GM20431 (cell line): ENCODE measurements at regions not wholly inside any gene's neighbourhood (a gene's known extent, or its start where the extent isn't known, plus 50 kb on each side); places are given as distances from the start of the nearest gene placed in this dataset.

Experiments
- in situ Hi-C: fragments of 300-500 bp; cut with MseI, MboI; formaldehyde crosslinking; loops from one replicate; pipeline ENCODE4 v1.15.0; 2020; ENCODE audit warnings: low sequenced_read_pairs; ENCODE audit not compliant: unreplicated experiment

GRCh38 chr7:155879592-155879991 lies 67.3 kb upstream of the SHH start:
- in situ Hi-C loops: no loop called here

- in situ Hi-C loops: no loop called here
Measured at GRCh38 chr7:155878674-155879073, 66.4 kb upstream of the SHH start.

GRCh38 chr7:155878250-155878649 lies 66.0 kb upstream of the SHH start:
- in situ Hi-C loops: no loop called here

GRCh38 chr7:155877167-155877566 lies 64.9 kb upstream of the SHH start:
- in situ Hi-C loops: no loop called here

GRCh38 chr7:155874411-155874810 lies 62.1 kb upstream of the SHH start:
- in situ Hi-C loops: no loop called here

- in situ Hi-C loops: no loop called here
Measured at GRCh38 chr7:155874010-155874409, 61.7 kb upstream of the SHH start.

- in situ Hi-C loops: no loop called here
Measured at GRCh38 chr7:155872678-155873369, 60.6 kb upstream of the SHH start.

- in situ Hi-C loops: no loop called here
Measured at GRCh38 chr7:155871211-155871610, 58.9 kb upstream of the SHH start.

- in situ Hi-C loops: no loop called here
Measured at GRCh38 chr7:155870334-155871180, 58.3 kb upstream of the SHH start.

GRCh38 chr7:155869784-155870076 lies 57.5 kb upstream of the SHH start:
- in situ Hi-C loops: no loop called here

GRCh38 chr7:155868955-155869783 lies 56.9 kb upstream of the SHH start:
- in situ Hi-C loops: no loop called here

- in situ Hi-C loops: no loop called here
Measured at GRCh38 chr7:155867734-155868400, 55.6 kb upstream of the SHH start.

GRCh38 chr7:155867280-155867679 lies 55.0 kb upstream of the SHH start:
- in situ Hi-C loops: no loop called here

- in situ Hi-C loops: no loop called here
Measured at GRCh38 chr7:155865830-155866525, 53.7 kb upstream of the SHH start.

- in situ Hi-C loops: no loop called here
Measured at GRCh38 chr7:155864991-155865690, 52.9 kb upstream of the SHH start.

- in situ Hi-C loops: no loop called here
Measured at GRCh38 chr7:155864271-155864985, 52.2 kb upstream of the SHH start.

- in situ Hi-C loops: no loop called here
Measured at GRCh38 chr7:155863721-155864151, 51.5 kb upstream of the SHH start.

GRCh38 chr7:155862123-155862892 lies 50.0 kb upstream of the SHH start:
- in situ Hi-C loops: no loop called here
